ENCODE measurements at regions not wholly inside any gene's neighbourhood (a gene's known extent, or its start where the extent isn't known, plus 50 kb on each side); places are given as distances from the start of the nearest gene placed in this dataset.

GRCh38 chr3:117962750-117963149 lies 1071.9 kb downstream of the IGSF11 start:
- Mint-ChIP-seq H3K27me3 (no peaks in the 10 kb centered on the region), H3K27ac (no peak overlapping the region), H3K9me3 (peaks cover 0 to 13% (median 0%) of the 10 kb centered on the region in 11 donors), H3K4me3 (no peak overlapping the region), H3K4me1 (no peaks in the 10 kb centered on the region), H3K36me3 (no peaks in the 10 kb centered on the region)
- no peak for DNase-seq
- CTCF ChIA-PET: no interaction called here
- no peaks in the 10 kb centered on the region for H3K9me3 ChIP-seq (ENCODE audit: control insufficient read depth in 2 of 3, low read length in 3 of 3)
- H3K4me1 ChIP-seq (ENCODE audit: control insufficient read depth in 2 of 2, insufficient read depth in 2 of 2, low read length in 2 of 2): no peaks in the 10 kb centered on the region
- no peak overlapping the region for H3K4me3 ChIP-seq (ENCODE audit: low read length)
- intact Hi-C loops (cut with micrococcal nuclease): no loop called here
- no peaks in the 10 kb centered on the region for H3K36me3 ChIP-seq (ENCODE audit: control insufficient read depth in 2 of 3, insufficient read depth in 3 of 3, low read length in 3 of 3)
- no peaks in the 10 kb centered on the region for H3K27me3 ChIP-seq (ENCODE audit: control insufficient read depth in 2 of 2, insufficient read depth in 2 of 2, low read length in 2 of 2)
- POLR2A ChIA-PET: no interaction called here
- H3K27ac ChIP-seq (ENCODE audit: low read depth, low read length): no peak overlapping the region
- ATAC-seq: no peak

GRCh38 chr3:117963858-117964257 lies 1070.8 kb downstream of the IGSF11 start:
- no peak overlapping the region for H3K4me3 ChIP-seq (ENCODE audit: low read length)
- no peaks in the 10 kb centered on the region for H3K36me3 ChIP-seq (ENCODE audit: control insufficient read depth in 2 of 3, insufficient read depth in 3 of 3, low read length in 3 of 3)
- Mint-ChIP-seq H3K4me3 (no peak overlapping the region), H3K9me3 (peaks cover 0 to 12% (median 0%) of the 10 kb centered on the region in 11 donors), H3K27ac (no peak overlapping the region), H3K27me3 (no peaks in the 10 kb centered on the region), H3K4me1 (no peaks in the 10 kb centered on the region), H3K36me3 (no peaks in the 10 kb centered on the region)
- no peak overlapping the region for H3K27ac ChIP-seq (ENCODE audit: low read depth, low read length)
- H3K9me3 ChIP-seq (ENCODE audit: control insufficient read depth in 2 of 3, low read length in 3 of 3): no peaks in the 10 kb centered on the region
- H3K4me1 ChIP-seq (ENCODE audit: control insufficient read depth in 2 of 2, insufficient read depth in 2 of 2, low read length in 2 of 2): no peaks in the 10 kb centered on the region
- ChIA-PET CTCF (no interaction called here), POLR2A (no interaction called here)
- ATAC-seq (no peak), DNase-seq (no peak)
- intact Hi-C loops (cut with micrococcal nuclease): no loop called here
- H3K27me3 ChIP-seq (ENCODE audit: control insufficient read depth in 2 of 2, insufficient read depth in 2 of 2, low read length in 2 of 2): no peaks in the 10 kb centered on the region

- Histone ChIP-seq H3K4me3 (ENCODE audit: low read length) (no peak overlapping the region), H3K9me3 (ENCODE audit: control insufficient read depth in 2 of 3, low read length in 3 of 3) (no peaks in the 10 kb centered on the region), H3K4me1 (ENCODE audit: control insufficient read depth in 2 of 2, insufficient read depth in 2 of 2, low read length in 2 of 2) (no peaks in the 10 kb centered on the region), H3K27ac (ENCODE audit: low read depth, low read length) (no peak overlapping the region), H3K36me3 (ENCODE audit: control insufficient read depth in 2 of 3, insufficient read depth in 3 of 3, low read length in 3 of 3) (no peaks in the 10 kb centered on the region), H3K27me3 (ENCODE audit: control insufficient read depth in 2 of 2, insufficient read depth in 2 of 2, low read length in 2 of 2) (no peaks in the 10 kb centered on the region)
- Mint-ChIP-seq H3K4me1 (no peaks in the 10 kb centered on the region), H3K36me3 (no peaks in the 10 kb centered on the region), H3K27me3 (no peaks in the 10 kb centered on the region), H3K4me3 (no peak overlapping the region), H3K27ac (no peak overlapping the region), H3K9me3 (peaks cover 0 to 7% (median 0%) of the 10 kb centered on the region in 11 donors)
- ChIA-PET CTCF (no interaction called here), POLR2A (no interaction called here)
- ATAC-seq (no peak), DNase-seq (no peak)
- intact Hi-C loops (cut with micrococcal nuclease): no loop called here
Observed at GRCh38 chr3:117964814-117965213, 1069.8 kb downstream of the IGSF11 start.

GRCh38 chr3:117977504-117978228 lies 1057.0 kb downstream of the IGSF11 start:
- no peaks in the 10 kb centered on the region for H3K36me3 ChIP-seq (ENCODE audit: control insufficient read depth in 2 of 3, insufficient read depth in 3 of 3, low read length in 3 of 3)
- no peak overlapping the region for H3K27ac Mint-ChIP-seq
- H3K4me1 Mint-ChIP-seq: no peaks in the 10 kb centered on the region
- no peaks in the 10 kb centered on the region for H3K36me3 Mint-ChIP-seq
- no peaks in the 10 kb centered on the region for H3K27me3 ChIP-seq (ENCODE audit: control insufficient read depth in 2 of 2, insufficient read depth in 2 of 2, low read length in 2 of 2)
- ChIA-PET POLR2A (no interaction called here), CTCF (no interaction called here)
- DNase-seq: no peak
- no peaks in the 10 kb centered on the region for H3K9me3 ChIP-seq (ENCODE audit: control insufficient read depth in 2 of 3, low read length in 3 of 3)
- intact Hi-C loops (cut with micrococcal nuclease): no loop called here
- peaks cover 0 to 6% (median 2%) of the 10 kb centered on the region in 11 donors for H3K9me3 Mint-ChIP-seq
- H3K4me1 ChIP-seq (ENCODE audit: control insufficient read depth in 2 of 2, insufficient read depth in 2 of 2, low read length in 2 of 2): no peaks in the 10 kb centered on the region
- ATAC-seq: no peak
- H3K27ac ChIP-seq (ENCODE audit: low read depth, low read length): no peak overlapping the region
- H3K27me3 Mint-ChIP-seq: no peaks in the 10 kb centered on the region
- H3K4me3 ChIP-seq (ENCODE audit: low read length): no peak overlapping the region
- no peak overlapping the region for H3K4me3 Mint-ChIP-seq

GRCh38 chr3:117979466-117979865 lies 1055.2 kb downstream of the IGSF11 start:
- Histone ChIP-seq H3K9me3 (ENCODE audit: control insufficient read depth in 2 of 3, low read length in 3 of 3) (no peaks in the 10 kb centered on the region), H3K27ac (ENCODE audit: low read depth, low read length) (no peak overlapping the region), H3K36me3 (ENCODE audit: control insufficient read depth in 2 of 3, insufficient read depth in 3 of 3, low read length in 3 of 3) (no peaks in the 10 kb centered on the region), H3K27me3 (ENCODE audit: control insufficient read depth in 2 of 2, insufficient read depth in 2 of 2, low read length in 2 of 2) (no peaks in the 10 kb centered on the region), H3K4me1 (ENCODE audit: control insufficient read depth in 2 of 2, insufficient read depth in 2 of 2, low read length in 2 of 2) (no peaks in the 10 kb centered on the region), H3K4me3 (ENCODE audit: low read length) (no peak overlapping the region)
- Mint-ChIP-seq H3K27ac (no peak overlapping the region), H3K36me3 (no peaks in the 10 kb centered on the region), H3K9me3 (peaks cover 0 to 6% (median 2%) of the 10 kb centered on the region in 11 donors), H3K27me3 (no peaks in the 10 kb centered on the region), H3K4me3 (no peak overlapping the region), H3K4me1 (no peaks in the 10 kb centered on the region)
- ATAC-seq (no peak), DNase-seq (no peak)
- intact Hi-C loops (cut with micrococcal nuclease): no loop called here
- ChIA-PET CTCF (no interaction called here), POLR2A (no interaction called here)

- DNase-seq: no peak
- H3K27me3 Mint-ChIP-seq: no peaks in the 10 kb centered on the region
- Histone ChIP-seq H3K4me1 (ENCODE audit: control insufficient read depth in 2 of 2, insufficient read depth in 2 of 2, low read length in 2 of 2) (no peaks in the 10 kb centered on the region), H3K27me3 (ENCODE audit: control insufficient read depth in 2 of 2, insufficient read depth in 2 of 2, low read length in 2 of 2) (no peaks in the 10 kb centered on the region), H3K27ac (ENCODE audit: low read depth, low read length) (no peak overlapping the region), H3K4me3 (ENCODE audit: low read length) (no peak overlapping the region), H3K9me3 (ENCODE audit: control insufficient read depth in 2 of 3, low read length in 3 of 3) (no peaks in the 10 kb centered on the region), H3K36me3 (ENCODE audit: control insufficient read depth in 2 of 3, insufficient read depth in 3 of 3, low read length in 3 of 3) (no peaks in the 10 kb centered on the region)
- no peaks in the 10 kb centered on the region for H3K36me3 Mint-ChIP-seq
- no peak overlapping the region for H3K27ac Mint-ChIP-seq
- H3K9me3 Mint-ChIP-seq: peaks cover 0 to 6% (median 0%) of the 10 kb centered on the region in 11 donors
- H3K4me1 Mint-ChIP-seq: no peaks in the 10 kb centered on the region
- ChIA-PET CTCF (no interaction called here), POLR2A (no interaction called here)
- intact Hi-C loops (cut with micrococcal nuclease): no loop called here
- ATAC-seq: no peak
- H3K4me3 Mint-ChIP-seq: no peak overlapping the region
Observed at GRCh38 chr3:117987256-117987655, 1047.4 kb downstream of the IGSF11 start.

GRCh38 chr3:117989982-117990381 lies 1044.7 kb downstream of the IGSF11 start:
- ATAC-seq (no peak), DNase-seq (no peak)
- Mint-ChIP-seq H3K27me3 (no peaks in the 10 kb centered on the region), H3K27ac (no peak overlapping the region), H3K4me3 (no peak overlapping the region), H3K36me3 (no peaks in the 10 kb centered on the region), H3K4me1 (no peaks in the 10 kb centered on the region), H3K9me3 (peaks cover 0 to 5% (median 0%) of the 10 kb centered on the region in 11 donors)
- H3K4me1 ChIP-seq (ENCODE audit: control insufficient read depth in 2 of 2, insufficient read depth in 2 of 2, low read length in 2 of 2): no peaks in the 10 kb centered on the region
- H3K4me3 ChIP-seq (ENCODE audit: low read length): no peak overlapping the region
- H3K36me3 ChIP-seq (ENCODE audit: control insufficient read depth in 2 of 3, insufficient read depth in 3 of 3, low read length in 3 of 3): no peaks in the 10 kb centered on the region
- no peak overlapping the region for H3K27ac ChIP-seq (ENCODE audit: low read depth, low read length)
- intact Hi-C loops (cut with micrococcal nuclease): no loop called here
- no peaks in the 10 kb centered on the region for H3K9me3 ChIP-seq (ENCODE audit: control insufficient read depth in 2 of 3, low read length in 3 of 3)
- CTCF ChIA-PET: no interaction called here
- POLR2A ChIA-PET: no interaction called here
- H3K27me3 ChIP-seq (ENCODE audit: control insufficient read depth in 2 of 2, insufficient read depth in 2 of 2, low read length in 2 of 2): no peaks in the 10 kb centered on the region

All from naive thymus-derived CD4-positive, alpha-beta T cell (primary cell).